IMR-90 (cell line): ENCODE measurements at regions not wholly inside any gene's neighbourhood (a gene's known extent, or its start where the extent isn't known, plus 50 kb on each side); places are given as distances from the start of the nearest gene placed in this dataset.

Experiments used
- ATAC-seq: fragments of 200-7000 bp; cut with Tn5 transposase; 2 replicates; pipeline ENCODE4 v1.9.1; 2020; ENCODE audit warnings: low read depth, mild to moderate bottlenecking, moderate library complexity
- BruUV-seq: library from RNA; stranded (reverse); fragments of 400-500 nt; replicated peaks from 2 replicates; lab custom pipeline; 2021; lab: Mats Ljungman, UMichigan
- CTCF ChIA-PET: fragments of 300-600 bp; formaldehyde crosslinking; extraction: SDS; loops from one replicate; lab custom pipeline; 2021; ENCODE audit warnings: antibody characterized with exemption; lab: Yijun Ruan, JAX
- POLR2A ChIA-PET: fragments of 300-600 bp; sonication (Branson Sonifier 250); formaldehyde crosslinking; loops from one replicate; lab custom pipeline; 2022; ENCODE audit warnings: antibody characterized with exemption; ENCODE audit not compliant: unreplicated experiment; lab: Charles Lee
- DNase-seq: peaks from one replicate; pipeline ENCODE4 v3.0.0; 2013
- H2AFZ ChIP-seq: replicated peaks from 2 replicates; pipeline ENCODE3; 2013; ENCODE audit warnings: low read length, mild to moderate bottlenecking; ENCODE audit not compliant: poor library complexity
- H2AK5ac ChIP-seq: 2 replicates; pipeline ENCODE4 v1.6.1; 2013; ENCODE audit warnings: low read depth, low read length, inconsistent platforms
- H2AK9ac ChIP-seq: replicated peaks from 2 replicates; pipeline ENCODE3; 2013; ENCODE audit warnings: mild to moderate bottlenecking, low read depth, low read length, moderate library complexity; ENCODE audit not compliant: poor library complexity
- H2BK120ac ChIP-seq: 2 replicates; pipeline ENCODE4 v1.6.1; 2013; ENCODE audit warnings: low read depth, low read length, inconsistent platforms
- H2BK15ac ChIP-seq: 3 replicates; pipeline ENCODE4 v1.6.1; 2013; ENCODE audit warnings: low read depth, low read length, inconsistent platforms
- H2BK20ac ChIP-seq: 2 replicates; pipeline ENCODE4 v1.6.1; 2013; ENCODE audit warnings: low read depth, mild to moderate bottlenecking, inconsistent platforms, low read length, moderate library complexity
- H2BK5ac ChIP-seq: 2 replicates; pipeline ENCODE4 v1.6.1; 2013; ENCODE audit warnings: mild to moderate bottlenecking, low read depth, low read length, inconsistent platforms; ENCODE audit not compliant: poor library complexity, severe bottlenecking
- H3K14ac ChIP-seq: replicated peaks from 2 replicates; pipeline ENCODE4 v1.6.1; 2013; ENCODE audit warnings: low read depth, low read length, inconsistent platforms
- H3K18ac ChIP-seq: 2 replicates; pipeline ENCODE4 v1.6.1; 2013; ENCODE audit warnings: low read depth, low read length, control low read depth
- H3K23ac ChIP-seq: 2 replicates; pipeline ENCODE4 v1.6.1; 2013; ENCODE audit warnings: low read depth, low read length, inconsistent platforms
- H3K27ac ChIP-seq: 2 replicates; pipeline ENCODE4 v1.5.1; 2013; ENCODE audit warnings: mild to moderate bottlenecking, control low read depth, low read length; ENCODE audit not compliant: insufficient read depth
- H3K27me3 ChIP-seq: 2 replicates; pipeline ENCODE4 v1.6.1; 2013; ENCODE audit warnings: low read length; ENCODE audit not compliant: control insufficient read depth, insufficient read depth
- H3K36me3 ChIP-seq: 2 replicates; pipeline ENCODE4 v1.6.1; 2013; ENCODE audit warnings: low read length, mixed read lengths; ENCODE audit not compliant: control insufficient read depth, insufficient read depth
- H3K4ac ChIP-seq: 2 replicates; pipeline ENCODE4 v1.6.1; 2013; ENCODE audit warnings: low read depth, low read length, inconsistent platforms
- H3K4me1 ChIP-seq: 2 replicates; pipeline ENCODE4 v1.6.1; 2013; ENCODE audit warnings: low read length, mixed read lengths; ENCODE audit not compliant: control insufficient read depth, insufficient read depth
- H3K4me2 ChIP-seq: 2 replicates; pipeline ENCODE4 v1.6.1; 2013; ENCODE audit warnings: low read depth, mild to moderate bottlenecking, control low read depth, low read length, moderate library complexity
- H3K4me3 ChIP-seq: 2 replicates; pipeline ENCODE4 v1.5.1; 2013; ENCODE audit warnings: low read depth, mild to moderate bottlenecking, control low read depth, low read length, moderate library complexity; ENCODE audit not compliant: insufficient read depth
- H3K56ac ChIP-seq: 2 replicates; pipeline ENCODE4 v1.6.1; 2013; ENCODE audit warnings: low read length, inconsistent platforms; ENCODE audit not compliant: insufficient read depth; ENCODE audit errors: extremely low read depth
- H3K79me1 ChIP-seq, 2 experiments: 2 replicates each; pipeline ENCODE4 v1.6.1; 2013; ENCODE audit warnings: low read length in 2 of 2, inconsistent platforms in 1 of 2, low read depth in 1 of 2
- H3K9ac ChIP-seq: 2 replicates; pipeline ENCODE4 v1.6.1; 2013; ENCODE audit warnings: low read depth, low read length, control low read depth
- H3K9me1 ChIP-seq: 2 replicates; pipeline ENCODE4 v1.6.1; 2013; ENCODE audit warnings: low read length, inconsistent platforms; ENCODE audit not compliant: insufficient read depth
- H3K9me3 ChIP-seq: 2 replicates; pipeline ENCODE4 v1.6.1; 2013; ENCODE audit warnings: low read length; ENCODE audit not compliant: control insufficient read depth, insufficient read depth
- H4K20me1 ChIP-seq: 2 replicates; pipeline ENCODE4 v1.6.1; 2013; ENCODE audit warnings: low read length, inconsistent platforms; ENCODE audit not compliant: insufficient read depth
- H4K5ac ChIP-seq: 2 replicates; pipeline ENCODE4 v1.6.1; 2013; ENCODE audit warnings: mild to moderate bottlenecking, low read depth, low read length, control low read depth
- H4K8ac ChIP-seq, 2 experiments: 2 replicates each; pipeline ENCODE4 v1.6.1; 2013; ENCODE audit warnings: low read depth in 2 of 2, low read length in 2 of 2, control low read depth in 1 of 2, inconsistent platforms in 1 of 2
- H4K91ac ChIP-seq: 2 replicates; pipeline ENCODE4 v1.6.1; 2013; ENCODE audit warnings: low read depth, low read length, inconsistent platforms; ENCODE audit not compliant: insufficient read depth
- BHLHE40 ChIP-seq: fragments of 150-350 bp; IDR thresholded peaks from 2 replicates; pipeline ENCODE4 v1.6.1; 2016; ENCODE audit warnings: mild to moderate bottlenecking, low read depth, low read length
- CEBPB ChIP-seq: IDR thresholded peaks from 2 replicates; pipeline ENCODE4 v1.6.1; 2012; ENCODE audit warnings: low read depth, low read length, improper control_type of control experiment
- CHD1 ChIP-seq: IDR thresholded peaks from 2 replicates; pipeline ENCODE4 v1.6.1; 2012; ENCODE audit warnings: low read depth, low read length, improper control_type of control experiment
- CTCF ChIP-seq: conservative IDR thresholded peaks from 2 replicates; pipeline ENCODE4 v1.5.1; 2012; ENCODE audit warnings: mild to moderate bottlenecking, low read depth, low read length, improper control_type of control experiment
- ELK1 ChIP-seq: fragments of 150-350 bp; IDR thresholded peaks from 2 replicates; pipeline ENCODE4 v1.6.1; 2016; ENCODE audit warnings: low read depth, mild to moderate bottlenecking, low read length, moderate library complexity, borderline replicate concordance
- MAFK ChIP-seq: IDR thresholded peaks from 2 replicates; pipeline ENCODE4 v1.6.1; 2012; ENCODE audit warnings: low read depth, low read length, improper control_type of control experiment
- MAZ ChIP-seq: IDR thresholded peaks from 2 replicates; pipeline ENCODE4 v1.6.1; 2012; ENCODE audit warnings: low read depth, mild to moderate bottlenecking, low read length, improper control_type of control experiment, moderate library complexity, borderline replicate concordance
- MXI1 ChIP-seq: IDR thresholded peaks from 2 replicates; pipeline ENCODE4 v1.6.1; 2012; ENCODE audit warnings: low read depth, mild to moderate bottlenecking, low read length, moderate library complexity, borderline replicate concordance
- NFE2L2 ChIP-seq: fragments of 150-350 bp; IDR thresholded peaks from 2 replicates; pipeline ENCODE4 v1.6.1; 2016; ENCODE audit warnings: low read depth, mild to moderate bottlenecking, low read length
- POLR2A ChIP-seq: IDR thresholded peaks from 2 replicates; pipeline ENCODE4 v1.6.1; 2012; ENCODE audit warnings: mild to moderate bottlenecking, low read depth, low read length
- RAD21 ChIP-seq: IDR thresholded peaks from 2 replicates; pipeline ENCODE4 v1.6.1; 2012; ENCODE audit warnings: low read length, improper control_type of control experiment
- RCOR1 ChIP-seq: IDR thresholded peaks from 2 replicates; pipeline ENCODE4 v1.6.1; 2012; ENCODE audit warnings: mild to moderate bottlenecking, low read length, improper control_type of control experiment; ENCODE audit not compliant: insufficient replicate concordance
- USF2 ChIP-seq: fragments of 150-350 bp; IDR thresholded peaks from 2 replicates; pipeline ENCODE4 v1.6.1; 2017; ENCODE audit warnings: mild to moderate bottlenecking, antibody characterized with exemption, low read length, low read depth
- WGBS, 2 experiments: methylation state at CpG; one replicate each; pipeline versions ENCODE4 v1.1.5 to v1.1.7; 2013; ENCODE audit warnings: missing lambda C conversion rate in 2 of 2; ENCODE audit not compliant: insufficient read length in 1 of 2; ENCODE audit errors: extremely low coverage in 2 of 2; 5-methylcytosine and 5-hydroxymethylcytosine counted together
- dilution Hi-C: fragments of 300-500 bp; cut with HindIII; formaldehyde crosslinking; loops from one replicate; pipeline ENCODE4 v1.14.3; 2018; ENCODE audit warnings: low sequenced_read_pairs; ENCODE audit not compliant: unreplicated experiment
- in situ Hi-C: fragments of 300-500 bp; cut with MboI; formaldehyde crosslinking; loops from 3 replicates; pipeline ENCODE4 v1.14.3; 2019; ENCODE audit warnings: low sequenced_read_pairs, inconsistent platforms, mixed read lengths
- intact Hi-C: fragments of 100-400 bp; cut with micrococcal nuclease; formaldehyde crosslinking; loops from 2 replicates; pipeline ENCODE4 v1.10.0; 2022

- no peak for TF ChIP-seq USF2
- no peak for TF ChIP-seq CEBPB
- no peak for TF ChIP-seq MAZ
- no peak for TF ChIP-seq CHD1
- TF ChIP-seq MXI1: no peak
- TF ChIP-seq MAFK: no peak
- TF ChIP-seq RAD21: no peak
- no peak for TF ChIP-seq NFE2L2
- TF ChIP-seq ELK1: no peak
- no peak for TF ChIP-seq RCOR1
- TF ChIP-seq BHLHE40: no peak
- no peak for TF ChIP-seq CTCF
- no peak for TF ChIP-seq POLR2A
- Histone ChIP-seq H3K27me3 (0 out of 2 replicates have a peak, but pooled peaks cover 2% of the 10 kb centered on the region), H3K9ac (no peak overlapping the region), H2AK5ac (no peak overlapping the region), H3K18ac (no peak overlapping the region), H4K8ac (no peak overlapping the region), H3K14ac (no peak overlapping the region), H3K4me3 (no peak overlapping the region), H2BK120ac (no peak overlapping the region), H4K5ac (no peak overlapping the region), H2BK20ac (no peak overlapping the region), H3K56ac (no peak overlapping the region), H4K91ac (no peak overlapping the region), H4K20me1 (no peaks in the 10 kb centered on the region), H2BK15ac (no peak overlapping the region), H3K4me2 (no peak overlapping the region), H3K23ac (no peak overlapping the region), H3K36me3 (no peaks in the 10 kb centered on the region), H2AFZ (no peak overlapping the region), H2BK5ac (no peak overlapping the region), H3K9me3 (no peaks in the 10 kb centered on the region), H3K9me1 (no peaks in the 10 kb centered on the region), H3K4ac (no peak overlapping the region), H3K79me1 (no peaks in the 10 kb centered on the region), H3K27ac (no peak overlapping the region), H3K4me1 (no peaks in the 10 kb centered on the region), H2AK9ac (no peak overlapping the region)
- no peak for DNase-seq
- no TSS peak for BruUV-seq
- no CpG with 5 or more reads among the region's 3 CpGs for WGBS, 2 experiments
- dilution Hi-C loops: no loop called here
- no peak for ATAC-seq
- in situ Hi-C loops: no loop called here
- CTCF ChIA-PET: no interaction called here
- intact Hi-C loops: loop anchor here (2.0 kb wide), 1 partner anchor 19 kb away; no protein-coding TSS in a partner anchor
- POLR2A ChIA-PET: no interaction called here
These were observed 108.9 kb upstream of the BNIP2 start for GRCh38 chr15:59797756-59798604.
